Endometrium (tissue), 2 donors: ENCODE measurements at regions not wholly inside any gene's neighbourhood (a gene's known extent, or its start where the extent isn't known, plus 50 kb on each side); places are given as distances from the start of the nearest gene placed in this dataset.

ENCODE experiments used
- FAIRE-seq: peaks from 2 replicates; lab custom pipeline; 2012; peaks lifted over from hg19 to GRCh38; lab: Jason Lieb, UNC
- donor health status: control.
- donor health status: control.

DNA sequence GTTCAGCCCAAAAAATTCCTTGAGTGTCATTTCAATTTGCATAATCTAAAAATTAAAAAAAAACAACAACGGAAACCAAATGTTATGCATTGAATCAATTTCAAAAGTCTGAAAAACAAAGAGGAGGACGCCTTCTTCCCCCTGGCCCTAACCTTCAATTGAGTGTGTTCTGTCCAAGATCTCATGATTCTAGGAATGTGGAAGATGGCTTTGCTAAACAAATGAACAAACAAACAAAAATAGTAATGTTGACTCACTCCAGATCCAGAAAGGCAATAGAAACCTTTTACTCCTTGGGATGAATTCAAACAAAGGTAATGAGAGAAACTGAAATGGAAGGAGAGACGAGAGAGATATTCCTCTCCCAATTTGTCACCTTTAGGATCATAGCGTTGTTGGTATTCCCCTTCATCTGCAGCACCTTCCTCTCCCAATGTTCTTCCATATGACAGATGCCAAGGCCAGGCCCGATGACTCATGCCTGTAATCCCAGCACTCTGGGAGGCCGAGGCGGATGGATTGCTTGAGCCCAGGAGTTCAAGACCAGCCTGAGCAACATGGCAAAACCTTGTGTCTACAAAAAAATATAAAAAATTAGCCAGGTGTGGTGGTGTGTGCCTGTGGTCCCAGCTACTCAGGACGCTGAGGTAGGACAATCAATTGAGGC lies 109.2 kb upstream of the ADGRF1 start:
- FAIRE-seq = no peak

DNA sequence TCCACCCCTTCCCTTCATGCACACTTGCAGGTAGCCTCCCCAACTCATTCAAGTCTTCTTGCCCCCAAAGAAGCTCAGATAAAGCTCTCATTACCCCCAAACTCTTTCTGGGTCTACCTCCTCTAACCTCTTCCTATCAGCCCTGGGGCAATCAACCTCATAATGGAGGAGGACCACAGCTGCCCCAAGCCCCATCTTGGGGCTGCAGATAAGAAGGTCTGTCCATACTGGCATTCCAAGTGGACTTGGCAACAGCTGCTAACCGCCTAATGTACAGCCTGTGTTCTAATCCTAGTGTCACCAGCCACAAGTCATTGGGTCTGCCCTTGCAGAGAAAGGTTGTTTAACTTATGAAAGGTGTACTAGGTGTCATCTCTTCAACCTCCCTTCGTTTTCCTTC lies 107.4 kb upstream of the ADGRF1 start:
- FAIRE-seq = no peak

DNA sequence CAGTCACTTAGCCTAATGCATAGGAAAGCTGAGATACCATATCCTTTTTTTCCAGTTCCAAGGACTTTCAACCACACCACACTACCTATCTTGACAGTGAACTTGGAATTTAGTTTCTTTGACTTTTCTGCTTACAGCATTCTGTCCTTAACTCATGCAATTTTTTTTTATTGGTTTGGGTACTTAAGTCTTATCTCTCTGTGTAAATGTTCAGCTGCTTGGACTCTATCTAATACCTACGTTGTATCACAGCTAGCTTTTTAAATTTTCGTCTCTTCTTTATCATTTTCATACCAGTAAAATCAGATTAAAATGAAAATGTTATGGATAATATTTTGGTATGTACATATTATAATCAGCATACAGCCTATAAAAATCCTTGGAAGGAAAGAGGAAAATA lies 106.9 kb upstream of the ADGRF1 start:
- FAIRE-seq = no peak

DNA sequence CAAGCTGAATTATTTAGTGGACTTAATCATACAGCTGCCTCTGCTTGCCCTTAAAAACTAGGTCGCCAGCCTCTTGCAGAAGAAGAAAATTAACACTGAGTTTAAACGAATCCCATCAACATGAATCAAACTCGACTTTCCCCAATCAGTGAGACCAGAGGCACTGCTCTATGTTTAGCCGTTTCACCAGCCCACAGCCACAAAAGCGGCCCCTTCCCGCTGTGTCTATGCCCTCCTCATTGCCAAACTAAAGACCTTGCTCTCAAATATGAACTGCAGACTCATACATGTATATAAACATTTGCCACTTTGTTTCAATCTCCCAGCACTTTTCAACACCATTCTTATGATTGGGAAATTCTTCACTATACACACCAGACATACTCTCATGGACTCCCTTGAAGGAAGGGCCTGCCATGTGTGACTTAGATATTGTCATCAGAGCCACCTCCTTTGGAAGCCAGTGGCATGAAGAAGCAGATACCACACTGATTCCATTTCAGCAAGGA lies 105.8 kb upstream of the ADGRF1 start:
- no peak for FAIRE-seq

DNA sequence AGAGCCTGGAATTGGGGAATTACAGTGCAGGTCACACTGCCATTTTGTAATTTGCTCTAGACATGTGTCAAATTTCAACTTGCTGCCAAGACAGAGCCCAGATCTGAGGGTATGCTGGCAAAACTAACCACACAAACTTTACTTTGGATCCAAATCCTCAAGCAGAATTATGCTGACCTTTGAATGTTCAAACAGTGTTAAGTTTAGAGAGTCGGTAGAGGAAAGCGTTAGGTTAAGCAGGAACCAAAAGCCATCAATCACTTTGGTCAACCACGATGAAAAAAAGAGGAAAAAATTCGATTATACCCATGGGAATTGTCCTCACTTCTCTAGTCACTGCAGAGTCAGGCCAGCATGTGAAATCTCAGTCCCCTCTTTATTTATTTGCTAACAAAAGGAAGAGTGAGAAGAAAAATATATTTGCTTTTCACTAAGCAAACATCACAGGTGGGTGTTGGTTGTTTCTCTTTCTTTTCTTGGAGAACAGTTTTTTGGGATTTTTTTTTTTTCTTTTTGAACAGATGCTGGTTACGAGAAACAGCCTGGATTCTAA lies 105.1 kb upstream of the ADGRF1 start:
- peak; percentile 21 for FAIRE-seq

DNA sequence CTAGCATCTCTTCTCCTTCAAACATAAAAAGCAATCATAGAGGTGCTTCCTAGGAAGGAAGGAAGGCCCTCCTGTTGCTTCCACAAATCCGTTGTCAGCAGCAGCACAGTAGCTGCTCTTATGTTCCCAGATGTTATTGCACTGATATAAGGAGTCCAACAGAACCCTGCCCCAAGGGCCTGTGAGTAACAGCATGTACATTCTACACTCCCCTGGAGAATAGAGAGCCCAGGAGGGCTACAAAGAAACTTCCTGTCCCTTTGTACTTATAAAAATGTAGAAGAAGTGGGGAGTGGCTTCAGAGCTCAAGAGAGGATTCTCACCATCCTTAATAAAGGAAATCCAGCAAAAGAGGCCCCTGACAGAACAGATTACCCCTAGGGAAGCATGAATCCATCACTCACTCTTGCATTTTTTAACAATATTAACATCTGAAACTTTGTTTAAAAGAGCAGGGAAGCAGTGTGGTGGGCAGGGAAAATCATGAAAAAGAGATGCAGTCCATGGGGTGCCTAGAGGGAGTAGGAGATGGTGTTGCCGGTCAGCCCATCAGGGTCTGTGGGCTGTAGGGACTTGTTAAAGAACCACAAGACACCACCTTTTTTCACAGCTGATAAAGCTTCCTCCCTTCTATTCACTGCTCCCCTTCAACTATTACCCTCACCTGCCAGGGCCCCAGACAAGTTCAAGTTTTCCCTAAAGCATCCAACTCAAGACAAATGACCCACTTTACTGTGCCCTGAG lies 104.5 kb upstream of the ADGRF1 start:
- no peak for FAIRE-seq

DNA sequence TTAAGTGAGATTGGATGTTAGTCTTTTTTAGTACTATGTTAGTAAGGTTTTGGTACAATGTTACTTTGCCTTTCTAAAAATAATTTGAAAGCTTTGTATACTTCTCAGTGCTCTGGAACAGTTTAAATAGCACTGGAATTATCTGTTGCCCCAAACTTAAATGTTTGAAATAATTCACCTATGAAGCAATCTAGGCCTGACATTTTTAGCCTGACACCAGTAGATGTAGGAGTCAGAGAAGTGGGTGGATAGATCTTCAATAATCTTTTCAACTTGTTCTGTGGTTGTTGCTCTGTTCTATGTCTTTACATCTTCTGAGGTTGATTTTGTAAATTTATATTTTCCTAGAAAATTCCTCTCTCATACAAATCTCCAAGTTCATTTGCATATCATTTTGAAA lies 103.1 kb upstream of the ADGRF1 start:
- FAIRE-seq = no peak

DNA sequence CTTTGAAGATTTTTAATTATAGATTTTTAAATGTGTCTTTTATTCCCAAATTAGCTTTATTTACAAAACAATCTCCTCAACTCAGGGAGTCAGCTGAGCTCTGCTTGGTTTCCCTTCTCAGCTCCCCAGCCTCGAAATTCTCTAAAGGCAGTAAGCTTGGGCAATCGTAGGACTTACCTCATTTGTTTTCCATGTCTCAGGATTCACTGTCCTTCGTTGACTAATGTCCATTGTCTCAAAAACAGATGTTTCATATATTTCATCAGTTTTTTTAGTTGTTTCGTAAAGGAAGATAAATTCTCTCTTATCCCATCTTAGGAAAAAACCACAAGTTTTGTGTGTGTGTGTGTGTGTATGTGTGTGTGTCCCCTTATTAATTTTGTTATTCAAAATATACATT lies 102.2 kb upstream of the ADGRF1 start:
- FAIRE-seq = peak; percentile 69

DNA sequence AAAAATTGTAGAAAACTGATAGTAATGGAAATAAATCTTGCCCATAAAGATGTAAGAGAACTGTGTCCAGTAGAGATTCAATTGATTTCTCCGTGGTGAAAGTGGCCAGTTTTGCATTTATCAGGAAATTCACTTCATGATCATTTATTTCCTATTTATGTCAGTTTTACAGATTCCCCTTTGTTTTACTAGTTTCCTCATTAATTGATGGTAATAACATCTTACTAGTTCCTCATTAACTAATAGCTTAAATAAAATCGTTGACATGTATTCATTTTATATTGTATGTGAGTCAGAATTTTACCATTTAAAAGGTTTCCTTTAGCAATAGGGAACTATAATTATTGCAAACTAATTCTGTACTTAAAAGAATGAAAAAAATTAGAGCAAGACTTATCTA lies 99.8 kb upstream of the ADGRF1 start:
- no peak for FAIRE-seq

DNA sequence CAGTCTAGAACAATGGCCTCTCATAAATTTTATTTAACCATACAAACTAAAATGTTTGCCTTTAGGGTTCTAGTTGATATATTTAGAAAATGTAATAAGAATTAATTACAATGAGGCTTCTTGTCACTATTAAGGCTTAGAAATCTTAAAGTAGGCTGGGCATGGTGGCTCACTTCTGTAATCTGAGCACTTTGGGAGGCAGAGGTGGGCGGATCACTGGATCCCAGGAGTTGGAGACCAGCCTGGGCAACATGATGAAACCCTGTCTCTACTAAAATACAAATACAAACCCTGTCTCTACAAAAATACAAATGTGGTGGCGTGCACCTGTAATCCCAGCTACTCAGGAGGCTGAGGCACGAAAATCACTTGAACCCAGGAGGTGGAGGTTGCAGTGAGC lies 99.0 kb upstream of the ADGRF1 start:
- FAIRE-seq = no peak

DNA sequence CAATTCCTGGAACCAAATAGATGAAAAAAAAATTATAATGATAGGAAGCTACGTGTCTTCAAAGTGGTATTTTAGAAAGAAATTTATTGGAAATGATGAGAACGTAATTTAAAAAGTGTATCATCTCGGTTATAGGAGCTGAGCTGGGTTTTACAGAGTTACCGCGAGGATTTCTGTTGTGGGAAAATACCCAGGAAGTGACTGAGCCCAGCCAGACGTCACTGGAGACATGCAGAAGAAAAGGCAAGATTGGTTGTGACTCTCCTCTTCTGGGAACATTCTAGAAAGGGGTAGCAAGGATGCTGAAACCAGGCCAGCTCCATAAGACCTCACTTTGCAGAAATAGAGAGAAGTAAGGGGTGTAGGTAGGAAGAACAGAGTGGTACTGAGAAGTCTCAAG lies 95.9 kb upstream of the ADGRF1 start:
- no peak for FAIRE-seq

DNA sequence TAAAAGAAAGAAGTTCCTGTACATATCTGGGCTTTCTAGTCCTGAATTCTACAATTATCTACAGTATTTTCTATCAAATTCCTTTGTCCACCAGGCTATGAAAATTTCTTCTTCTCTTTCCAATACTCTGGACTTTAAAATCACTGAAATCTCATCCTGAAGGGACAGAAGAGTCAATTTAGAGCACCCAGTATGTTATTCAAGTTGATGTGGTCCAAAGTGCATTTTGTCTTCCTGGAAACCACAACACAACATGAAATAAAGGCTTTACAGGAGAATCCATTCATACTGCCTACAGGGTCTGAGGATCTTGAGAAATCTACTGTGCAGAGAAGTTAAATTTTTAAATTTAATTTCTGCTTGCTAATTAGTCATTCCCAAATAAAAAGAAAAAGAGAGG lies 94.9 kb upstream of the ADGRF1 start:
- FAIRE-seq = no peak

DNA sequence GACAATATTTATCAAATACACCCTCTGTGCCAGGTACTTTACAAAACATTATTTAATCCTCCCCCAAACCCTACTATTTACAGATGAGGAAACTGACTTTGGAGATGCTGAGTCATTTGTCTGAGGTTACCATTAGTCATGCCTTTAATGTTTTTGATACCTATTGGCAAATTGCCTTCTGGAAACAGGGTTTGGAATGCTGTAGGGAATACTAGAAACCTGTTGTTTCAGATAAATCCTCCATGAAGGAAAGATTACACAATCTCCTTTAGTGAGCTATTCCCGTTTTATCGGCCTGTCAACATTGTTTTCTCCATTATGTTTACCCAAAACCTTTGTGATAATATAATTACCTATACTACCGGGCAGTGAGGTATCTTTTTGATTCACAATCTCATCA lies 93.6 kb upstream of the ADGRF1 start:
- no peak for FAIRE-seq

DNA sequence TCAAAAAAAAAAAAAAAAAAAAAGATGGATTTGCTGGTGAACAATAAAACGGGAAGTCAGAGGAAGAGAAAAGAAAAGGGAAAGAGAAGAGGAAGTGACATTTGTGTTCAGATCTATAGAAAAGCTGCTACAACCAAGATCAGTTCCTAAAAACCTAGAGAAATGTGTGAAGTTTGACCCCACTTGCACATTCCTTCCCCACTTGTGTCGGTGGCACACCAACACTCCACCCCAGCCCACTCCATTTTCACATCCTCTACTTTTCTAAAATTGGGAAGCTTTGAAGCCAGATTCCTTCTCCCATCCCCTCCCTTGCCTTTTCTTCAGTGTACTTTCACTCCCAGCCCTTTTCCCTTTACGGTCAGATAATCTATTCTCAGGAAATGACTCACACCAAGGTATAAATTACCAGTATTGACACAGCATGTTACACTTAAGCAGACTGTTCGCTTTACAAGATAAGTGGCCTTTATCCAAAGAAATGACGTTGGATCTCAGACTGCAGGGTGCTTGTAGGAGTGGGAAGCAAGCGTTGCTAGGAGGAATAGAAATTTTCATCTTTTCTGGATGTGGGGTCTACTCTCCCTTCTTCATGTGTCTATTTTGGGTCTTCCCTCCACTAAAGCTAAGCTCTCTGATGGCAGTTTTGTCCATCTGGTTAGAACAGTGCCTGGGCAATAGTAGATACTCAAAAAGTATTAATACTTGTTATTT lies 92.5 kb upstream of the ADGRF1 start:
- FAIRE-seq = no peak

DNA sequence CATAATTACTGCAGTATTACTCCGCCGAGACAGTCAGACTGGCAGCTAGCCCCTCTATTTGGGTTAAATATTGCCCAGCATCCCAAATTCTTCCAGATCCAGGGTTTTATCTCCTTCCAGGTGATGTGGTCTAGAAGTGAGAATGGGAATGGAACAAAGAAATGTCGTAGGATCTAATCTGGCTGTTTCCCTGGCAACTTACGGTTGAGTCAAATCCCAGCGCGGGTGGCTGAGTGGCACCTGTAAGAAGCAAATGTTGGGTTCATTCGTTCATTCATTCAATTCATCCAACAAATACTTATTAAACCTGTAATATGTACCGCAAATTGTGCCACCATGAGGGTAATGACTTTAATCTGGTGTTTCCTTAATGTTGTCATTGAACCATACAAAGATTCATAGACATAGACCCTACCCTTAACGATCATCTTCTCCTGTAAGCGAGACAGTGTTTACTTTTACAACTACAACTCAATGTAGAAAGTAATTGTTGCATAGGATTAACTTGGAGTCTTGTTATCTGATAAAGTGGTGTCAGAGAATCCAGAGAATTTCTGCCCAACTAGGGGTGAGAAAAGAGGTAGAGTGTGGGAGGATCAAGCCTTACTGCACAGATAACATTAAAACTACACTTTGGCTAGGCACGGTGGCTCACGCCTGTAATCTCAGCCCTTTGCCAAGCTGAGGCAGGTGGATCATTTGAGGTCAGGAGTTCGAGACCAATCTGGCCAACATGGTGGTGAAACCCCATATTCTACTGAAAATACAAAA lies 91.3 kb upstream of the ADGRF1 start:
- FAIRE-seq = no peak

DNA sequence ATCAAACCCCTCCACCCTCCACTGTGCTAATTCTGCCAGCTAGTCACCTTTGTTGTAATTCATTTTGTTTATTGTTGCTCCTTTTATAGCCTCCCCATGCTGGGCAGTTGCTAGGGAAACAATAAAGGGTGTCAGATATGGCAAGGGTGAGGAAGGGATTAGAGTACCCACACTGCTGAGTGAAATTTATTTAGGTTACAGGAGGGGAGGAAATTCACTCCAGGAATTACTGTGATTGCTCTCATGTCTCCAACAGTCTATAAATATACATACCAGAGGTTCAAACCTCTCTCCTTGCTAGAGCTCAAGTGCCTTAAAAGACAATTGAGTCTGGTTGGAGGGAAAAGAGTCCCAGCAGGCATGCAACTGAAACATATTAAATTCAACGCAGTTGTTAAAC lies 90.6 kb upstream of the ADGRF1 start:
- FAIRE-seq = no peak

DNA sequence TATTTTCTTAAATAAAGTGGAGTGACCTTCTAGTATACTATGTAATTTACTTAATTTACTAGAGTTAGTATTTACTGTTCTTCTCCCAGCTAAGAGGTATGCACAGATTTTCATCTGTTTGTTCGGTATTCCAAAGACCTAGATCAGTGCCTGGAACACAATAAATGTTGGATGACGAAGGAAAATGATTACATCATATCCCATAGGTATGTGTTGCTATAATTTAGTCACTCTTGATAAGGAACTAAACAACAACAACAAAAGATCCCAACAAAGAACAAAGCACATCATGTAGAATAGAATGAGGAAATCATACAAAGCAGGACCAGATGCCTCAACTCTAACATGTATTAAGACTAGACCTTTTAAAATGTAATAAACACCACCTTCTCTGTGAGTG lies 89.6 kb upstream of the ADGRF1 start:
- no peak for FAIRE-seq

DNA sequence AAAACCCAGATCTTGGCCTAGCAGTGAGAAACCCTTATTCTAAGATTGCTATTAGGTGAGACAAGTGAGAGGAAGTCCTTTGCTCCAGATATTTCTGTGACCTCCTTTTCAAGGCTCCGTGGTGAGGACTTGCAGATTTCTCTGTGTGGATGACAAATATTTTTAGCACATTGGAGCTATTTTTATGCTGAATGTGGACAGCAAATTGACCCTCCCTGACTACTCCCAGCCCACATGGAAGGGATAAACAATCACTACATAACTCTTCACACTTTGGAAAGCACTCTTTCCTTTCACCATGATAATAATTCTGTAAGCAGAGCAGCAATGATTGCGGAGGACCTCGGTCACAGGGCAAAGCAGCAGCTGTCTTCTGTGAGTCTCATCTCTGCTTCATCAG lies 88.0 kb upstream of the ADGRF1 start:
- no peak for FAIRE-seq

DNA sequence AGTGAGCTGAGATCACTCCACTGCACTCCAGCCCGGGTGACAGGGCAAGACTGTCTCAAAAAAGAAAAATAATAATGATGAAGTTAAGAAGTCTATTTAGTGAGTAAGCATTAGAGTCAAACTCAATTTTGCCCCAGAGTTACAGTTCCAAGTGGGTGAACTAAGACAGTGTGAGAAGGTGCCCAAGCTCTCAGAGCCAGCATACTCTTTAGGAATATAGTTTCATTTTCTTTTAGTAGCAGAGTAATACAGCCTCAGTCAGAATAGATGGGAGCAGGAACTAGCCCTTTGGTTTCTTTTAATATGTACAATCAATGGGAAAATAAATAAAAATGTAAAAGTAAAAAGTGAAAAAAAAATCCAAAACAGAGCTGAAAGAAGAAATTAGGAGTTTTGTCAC lies 87.0 kb upstream of the ADGRF1 start:
- no peak for FAIRE-seq

DNA sequence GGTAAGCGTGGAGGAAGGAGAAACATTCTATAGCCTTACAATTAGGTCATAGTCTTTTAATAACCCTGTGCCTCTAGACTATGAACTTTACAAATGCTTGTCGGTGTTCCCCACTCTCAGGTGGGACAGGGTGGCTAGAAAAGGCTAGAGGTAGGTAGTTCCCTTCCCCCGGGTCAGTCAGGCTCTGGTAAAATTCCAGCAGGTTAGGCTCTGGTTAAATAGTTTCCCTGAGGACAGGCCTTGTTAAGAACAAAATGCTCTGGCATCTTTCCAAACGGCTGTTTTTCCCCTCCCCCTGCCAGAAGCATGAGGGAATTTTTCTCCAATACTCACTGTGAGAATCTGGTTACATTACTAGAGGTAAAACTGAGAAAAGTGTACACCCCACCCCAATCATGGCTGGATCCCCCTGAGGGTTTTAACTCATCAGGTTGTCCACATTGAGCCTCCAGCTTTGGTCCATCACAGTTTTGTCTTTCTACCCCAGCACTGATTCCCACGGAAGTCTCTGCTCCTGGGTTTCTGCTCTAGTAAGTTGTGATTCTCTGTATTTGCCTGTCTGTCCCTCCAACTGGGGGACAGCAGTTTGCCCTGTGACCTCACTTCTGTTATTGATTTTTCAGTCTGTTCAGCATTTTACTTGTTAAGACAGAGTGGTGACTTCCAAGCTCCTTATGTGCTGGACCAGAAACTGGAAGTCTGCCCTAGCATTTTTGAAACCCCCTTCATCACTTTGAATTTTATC lies 84.7 kb upstream of the ADGRF1 start:
- no peak for FAIRE-seq

DNA sequence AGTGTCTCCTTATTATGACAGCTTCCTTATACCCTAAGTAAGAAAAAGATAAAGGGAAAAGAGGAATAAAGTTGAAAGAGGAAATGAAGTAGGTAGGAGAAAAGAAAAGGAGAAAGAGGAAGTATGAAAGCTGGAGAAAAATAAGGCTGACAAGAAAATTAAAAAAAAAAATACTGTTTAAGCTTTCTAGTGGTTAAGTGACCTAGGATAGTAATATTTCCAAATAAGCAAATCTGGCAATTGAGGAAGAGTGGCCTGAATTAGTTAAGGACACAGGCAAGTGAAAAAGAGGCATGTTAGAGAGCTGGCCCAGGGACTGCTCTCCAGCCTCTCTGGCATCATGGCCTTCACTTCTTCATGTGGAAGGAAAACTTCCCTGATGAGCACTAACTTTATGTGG lies 76.5 kb upstream of the ADGRF1 start:
- FAIRE-seq = no peak

DNA sequence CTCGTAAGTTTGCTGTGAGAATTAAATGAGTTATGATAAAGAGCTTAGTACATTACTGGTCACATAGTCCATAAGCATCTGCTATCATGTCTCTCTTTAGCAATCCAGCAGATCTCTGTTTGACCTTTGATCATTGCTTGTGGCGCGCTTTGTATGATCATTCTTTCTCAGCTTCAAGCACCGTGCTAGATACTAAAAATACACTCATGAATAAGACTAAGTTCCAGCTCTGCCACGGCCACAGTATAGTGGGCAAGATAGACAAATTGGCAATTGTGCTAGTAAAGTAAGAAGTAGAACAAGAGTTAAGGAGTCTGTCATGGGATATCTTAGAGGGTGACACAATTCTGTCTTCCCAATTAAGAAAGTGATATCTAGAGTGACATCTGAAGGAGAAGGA lies 75.2 kb upstream of the ADGRF1 start:
- no peak for FAIRE-seq
